Neural cell (in vitro differentiated cells): ENCODE measurements at regions not wholly inside any gene's neighbourhood (a gene's known extent, or its start where the extent isn't known, plus 50 kb on each side); places are given as distances from the start of the nearest gene placed in this dataset.

Experiments used
- CTCF ChIP-seq: fragments of 450-650 bp; IDR thresholded peaks from 2 replicates; pipeline ENCODE4 v1.5.1; 2014; ENCODE audit warnings: antibody characterized with exemption, mild to moderate bottlenecking, moderate library complexity; ENCODE audit not compliant: poor library complexity, severe bottlenecking
- EP300 ChIP-seq: fragments of 450-650 bp; conservative IDR thresholded peaks from 2 replicates; pipeline ENCODE4 v1.6.1; 2014; ENCODE audit warnings: antibody characterized with exemption, mild to moderate bottlenecking, moderate library complexity; ENCODE audit not compliant: poor library complexity, severe bottlenecking
- RAD21 ChIP-seq: fragments of 450-650 bp; conservative IDR thresholded peaks from 2 replicates; pipeline ENCODE4 v1.6.1; 2014; ENCODE audit warnings: antibody characterized with exemption, mild to moderate bottlenecking, moderate library complexity

GRCh38 chr21:18518054-18518481, 114.5 kb upstream of the TMPRSS15 start:
- TF ChIP-seq CTCF (no peak), EP300 (peak; percentile 92), RAD21 (peak; percentile 27)
